ENCODE measurements at regions not wholly inside any gene's neighbourhood (a gene's known extent, or its start where the extent isn't known, plus 50 kb on each side); places are given as distances from the start of the nearest gene placed in this dataset.

GRCh38 chr10:4545062-4545461 lies 280.9 kb upstream of the AKR1E2 start:
- no peak overlapping the region for H3K4me2 ChIP-seq (ENCODE audit: low read length)
- H3K9me3 ChIP-seq (ENCODE audit: low read length) = no peaks in the 10 kb centered on the region

GRCh38 chr10:4543938-4544533 lies 282.0 kb upstream of the AKR1E2 start:
- CTCF ChIA-PET = no interaction called here
- POLR2A ChIA-PET (ENCODE audit: unreplicated experiment) = no interaction called here
- Histone ChIP-seq H3K79me2 (ENCODE audit: low read length) (no peaks in the 10 kb centered on the region), H3K36me3 (ENCODE audit: low read depth, low read length) (no peaks in the 10 kb centered on the region), H3K4me2 (ENCODE audit: low read length) (no peak overlapping the region), H3F3A (ENCODE audit: low read length, unreplicated experiment) (no peaks in the 10 kb centered on the region), H3K4me3 (ENCODE audit: low read length) (no peak overlapping the region), H3K9me3 (ENCODE audit: low read length) (no peaks in the 10 kb centered on the region), H3K27ac (ENCODE audit: low read length) (no peak overlapping the region), H3K4me1 (ENCODE audit: insufficient read depth, low read length) (peaks cover 23% of the 10 kb centered on the region), H2AFZ (ENCODE audit: low read length) (no peak overlapping the region), H4K20me1 (ENCODE audit: low read length) (no peaks in the 10 kb centered on the region), H3K9ac (ENCODE audit: low read length) (no peak overlapping the region), H3K27me3 (ENCODE audit: low read length) (no peaks in the 10 kb centered on the region), H3K9me2 (replicated peaks; ENCODE audit: low read length) (no peaks in the 10 kb centered on the region)
- no peak for ATAC-seq
- DNase-seq = no peak
- intact Hi-C loops (cut with micrococcal nuclease) = loop anchor here (10.0 kb wide), 2 partner anchors 111 to 221 kb away; no protein-coding TSS in a partner anchor
- TF ChIP-seq EZH2phosphoT487 (IDR thresholded peaks at IDR 0.05; ENCODE audit: borderline replicate concordance, low read length) (no peak), EZH2 (IDR thresholded peaks at IDR 0.05; ENCODE audit: low read length, unreplicated experiment) (no peak), CTCF (conservative IDR thresholded peaks at IDR 0.05; ENCODE audit: low read depth, low read length) (no peak)
- no TSS peak for BruUV-seq (replicated peaks)

More at GRCh38 chr10:4545062-4545461, 280.9 kb upstream of the AKR1E2 start:
- Histone ChIP-seq H3K9ac (ENCODE audit: low read length) (no peak overlapping the region), H3K4me1 (ENCODE audit: insufficient read depth, low read length) (peaks cover 23% of the 10 kb centered on the region), H3K27ac (ENCODE audit: low read length) (no peak overlapping the region), H3K9me2 (replicated peaks; ENCODE audit: low read length) (no peaks in the 10 kb centered on the region), H4K20me1 (ENCODE audit: low read length) (no peaks in the 10 kb centered on the region), H3K79me2 (ENCODE audit: low read length) (no peaks in the 10 kb centered on the region), H3K27me3 (ENCODE audit: low read length) (no peaks in the 10 kb centered on the region), H3F3A (ENCODE audit: low read length, unreplicated experiment) (no peaks in the 10 kb centered on the region), H3K4me3 (ENCODE audit: low read length) (no peak overlapping the region), H2AFZ (ENCODE audit: low read length) (no peak overlapping the region), H3K36me3 (ENCODE audit: low read depth, low read length) (no peaks in the 10 kb centered on the region)
- CTCF ChIA-PET = interaction anchor here (0.7 kb wide), 1 partner anchor 215 kb away, joined by 4 read pairs; no protein-coding TSS in a partner anchor
- ATAC-seq = no peak
- BruUV-seq (replicated peaks) = no TSS peak
- intact Hi-C loops (cut with micrococcal nuclease) = loop anchor here (10.0 kb wide), 2 partner anchors 110 to 220 kb away; no protein-coding TSS in a partner anchor
- no peak for TF ChIP-seq CTCF (conservative IDR thresholded peaks at IDR 0.05; ENCODE audit: low read depth, low read length)
- no peak for TF ChIP-seq EZH2phosphoT487 (IDR thresholded peaks at IDR 0.05; ENCODE audit: borderline replicate concordance, low read length)
- TF ChIP-seq EZH2 (IDR thresholded peaks at IDR 0.05; ENCODE audit: low read length, unreplicated experiment) = no peak
- no peak for DNase-seq
- POLR2A ChIA-PET (ENCODE audit: unreplicated experiment) = no interaction called here

GRCh38 chr10:4541292-4541691 lies 284.7 kb upstream of the AKR1E2 start:
- peak; percentile 100 for ATAC-seq
- H3K4me1 ChIP-seq (ENCODE audit: insufficient read depth, low read length) = peaks cover 17% of the 10 kb centered on the region
- TF ChIP-seq CTCF (conservative IDR thresholded peaks at IDR 0.05; ENCODE audit: low read depth, low read length) (peak; percentile 37; the same call in 1 of the 2 replicates), EZH2 (IDR thresholded peaks at IDR 0.05; ENCODE audit: low read length, unreplicated experiment) (no peak)
- intact Hi-C loops (cut with micrococcal nuclease) = loop anchor here (2.0 to 10.0 kb wide), 4 partner anchors 114 to 260 kb away; no protein-coding TSS in a partner anchor
- H3K36me3 ChIP-seq (ENCODE audit: low read depth, low read length) = no peaks in the 10 kb centered on the region
- H3F3A ChIP-seq (ENCODE audit: low read length, unreplicated experiment) = no peaks in the 10 kb centered on the region
- H4K20me1 ChIP-seq (ENCODE audit: low read length) = no peaks in the 10 kb centered on the region
- H3K27ac ChIP-seq (ENCODE audit: low read length) = peak overlapping the region; percentile 97
- ChIA-PET CTCF (no interaction called here), POLR2A (ENCODE audit: unreplicated experiment) (interaction anchor here (0.6 kb wide), 1 partner anchor 170 kb away, joined by 3 read pairs; no protein-coding TSS in a partner anchor)
- H3K4me2 ChIP-seq (ENCODE audit: low read length) = no peak overlapping the region
- no peaks in the 10 kb centered on the region for H3K9me2 ChIP-seq (replicated peaks; ENCODE audit: low read length)
- H3K9ac ChIP-seq (ENCODE audit: low read length) = peak overlapping the region; percentile 72
- peak overlapping the region; percentile 42; the same call in 1 of the 2 replicates for H2AFZ ChIP-seq (ENCODE audit: low read length)
- DNase-seq = peak; percentile 88
- H3K4me3 ChIP-seq (ENCODE audit: low read length) = no peak overlapping the region
- H3K9me3 ChIP-seq (ENCODE audit: low read length) = no peaks in the 10 kb centered on the region
- no peaks in the 10 kb centered on the region for H3K27me3 ChIP-seq (ENCODE audit: low read length)
- no peaks in the 10 kb centered on the region for H3K79me2 ChIP-seq (ENCODE audit: low read length)
- no TSS peak for BruUV-seq (replicated peaks)

Measured in PC-3 (cell line).